H1 (cell line): ENCODE measurements at regions not wholly inside any gene's neighbourhood (a gene's known extent, or its start where the extent isn't known, plus 50 kb on each side); places are given as distances from the start of the nearest gene placed in this dataset.

Source experiments
- CBX8 ChIP-seq: fragments of 300-800, 300-1000 bp; sonication (generic); IDR thresholded peaks from 2 replicates; pipeline ENCODE4 v1.7.1; 2016; ENCODE audit warnings: low read depth, low read length, borderline replicate concordance
- CEBPB ChIP-seq: IDR thresholded peaks from 2 replicates; pipeline ENCODE4 v1.6.1; 2012; ENCODE audit warnings: low read depth, low read length
- EP300 ChIP-seq, 2 experiments: IDR thresholded peaks; 1 replicate in 1 of 2; 2 replicates in 1 of 2; pipeline ENCODE4 v1.6.1; 2011 to 2012; ENCODE audit warnings: low read depth in 2 of 2, low read length in 2 of 2, mild to moderate bottlenecking in 2 of 2, borderline replicate concordance in 1 of 2, inconsistent platforms in 1 of 2, moderate library complexity in 1 of 2
- EZH2 ChIP-seq: fragments of 200-600 bp; sonication (generic); IDR thresholded peaks from 2 replicates; pipeline ENCODE4 v1.7.1; 2012; ENCODE audit warnings: low read depth, mild to moderate bottlenecking, moderate library complexity, low read length, inconsistent platforms; ENCODE audit not compliant: severe bottlenecking
- POLR2A ChIP-seq, 2 experiments: IDR thresholded peaks; 1 replicate in 1 of 2; 2 replicates in 1 of 2; pipeline ENCODE4 v1.6.1; 2011; ENCODE audit warnings: low read depth in 2 of 2, low read length in 2 of 2, mild to moderate bottlenecking in 2 of 2; ENCODE audit errors: control extremely low read depth in 1 of 2
- POLR2AphosphoS5 ChIP-seq: IDR thresholded peaks from 2 replicates; pipeline ENCODE4 v1.6.1; 2011; ENCODE audit warnings: low read depth, low read length
- SIN3A ChIP-seq, 2 experiments: IDR thresholded peaks in 1 of 2; conservative IDR thresholded peaks in 1 of 2; 2 replicates each; pipeline ENCODE4 v1.6.1; 2011 to 2012; ENCODE audit warnings: low read length in 2 of 2, improper control_type of control experiment in 1 of 2, low read depth in 1 of 2, mild to moderate bottlenecking in 1 of 2
- SP1 ChIP-seq: IDR thresholded peaks from 2 replicates; pipeline ENCODE4 v1.6.1; 2011; ENCODE audit warnings: low read depth, low read length
- TCF12 ChIP-seq: IDR thresholded peaks from 2 replicates; pipeline ENCODE4 v1.6.1; 2011; ENCODE audit warnings: low read depth, mild to moderate bottlenecking, low read length
- TF ChIP-seq, protein P1 (sequence below), 3 experiments: IDR thresholded peaks; 1 replicate in 2 of 3; 2 replicates in 1 of 3; pipeline versions ENCODE4 v1.5.1 to v1.6.1; 2011; ENCODE audit warnings: low read length in 3 of 3, mild to moderate bottlenecking in 3 of 3, inconsistent platforms in 2 of 3, low read depth in 1 of 3, moderate library complexity in 1 of 3; ENCODE audit not compliant: insufficient read depth in 1 of 3; ENCODE audit errors: control extremely low read depth in 1 of 3
- TF ChIP-seq, protein P2 (sequence below): IDR thresholded peaks from 2 replicates; pipeline ENCODE4 v1.6.1; 2011; ENCODE audit warnings: low read depth, mild to moderate bottlenecking, low read length; ENCODE audit not compliant: insufficient read depth
- TF ChIP-seq, protein P3 (sequence below): IDR thresholded peaks from 2 replicates; pipeline ENCODE4 v1.6.1; 2012; ENCODE audit warnings: inconsistent platforms

DNA sequence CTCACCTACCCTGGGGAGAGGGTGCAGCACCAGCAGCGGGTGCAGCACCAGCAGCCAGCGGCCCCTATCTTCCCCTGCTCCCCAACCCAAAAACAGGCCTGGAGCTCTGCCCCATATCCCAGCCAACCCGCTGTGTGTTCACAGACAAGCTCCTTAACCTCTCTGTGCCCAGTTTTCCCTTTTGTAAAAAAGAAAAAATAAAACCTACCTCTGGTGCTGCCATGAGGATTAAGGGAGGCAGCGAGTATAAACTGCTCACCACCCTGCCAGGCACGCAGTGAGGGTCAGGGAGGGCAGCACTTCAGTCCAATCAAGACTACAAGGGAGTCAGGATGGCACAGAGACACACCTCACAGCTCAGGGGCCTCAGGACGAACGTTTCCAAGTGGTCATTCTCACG is 163.3 kb downstream of the NUP210 start:
- TF ChIP-seq, protein P1, sequence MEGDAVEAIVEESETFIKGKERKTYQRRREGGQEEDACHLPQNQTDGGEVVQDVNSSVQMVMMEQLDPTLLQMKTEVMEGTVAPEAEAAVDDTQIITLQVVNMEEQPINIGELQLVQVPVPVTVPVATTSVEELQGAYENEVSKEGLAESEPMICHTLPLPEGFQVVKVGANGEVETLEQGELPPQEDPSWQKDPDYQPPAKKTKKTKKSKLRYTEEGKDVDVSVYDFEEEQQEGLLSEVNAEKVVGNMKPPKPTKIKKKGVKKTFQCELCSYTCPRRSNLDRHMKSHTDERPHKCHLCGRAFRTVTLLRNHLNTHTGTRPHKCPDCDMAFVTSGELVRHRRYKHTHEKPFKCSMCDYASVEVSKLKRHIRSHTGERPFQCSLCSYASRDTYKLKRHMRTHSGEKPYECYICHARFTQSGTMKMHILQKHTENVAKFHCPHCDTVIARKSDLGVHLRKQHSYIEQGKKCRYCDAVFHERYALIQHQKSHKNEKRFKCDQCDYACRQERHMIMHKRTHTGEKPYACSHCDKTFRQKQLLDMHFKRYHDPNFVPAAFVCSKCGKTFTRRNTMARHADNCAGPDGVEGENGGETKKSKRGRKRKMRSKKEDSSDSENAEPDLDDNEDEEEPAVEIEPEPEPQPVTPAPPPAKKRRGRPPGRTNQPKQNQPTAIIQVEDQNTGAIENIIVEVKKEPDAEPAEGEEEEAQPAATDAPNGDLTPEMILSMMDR (IDR thresholded peaks at IDR 0.05; ENCODE audit: control extremely low read depth in 1 of 3, insufficient read depth in 1 of 3, low read depth in 1 of 3, low read length in 3 of 3) = no peak
- TF ChIP-seq POLR2A (IDR thresholded peaks at IDR 0.05; ENCODE audit: control extremely low read depth in 1 of 2, low read depth in 2 of 2, low read length in 2 of 2) (no peak), SP1 (no peak), SIN3A (conservative IDR thresholded peaks at IDR 0.05 in 1 of 2, IDR thresholded peaks at IDR 0.05 in 1 of 2; ENCODE audit: low read depth in 1 of 2, low read length in 2 of 2) (no peak), EZH2 (no peak), TCF12 (no peak), CEBPB (no peak), CBX8 (no peak), EP300 (IDR thresholded peaks at IDR 0.05; ENCODE audit: borderline replicate concordance in 1 of 2, low read depth in 2 of 2, low read length in 2 of 2) (no peak), POLR2AphosphoS5 (no peak)
- TF ChIP-seq, protein P2, sequence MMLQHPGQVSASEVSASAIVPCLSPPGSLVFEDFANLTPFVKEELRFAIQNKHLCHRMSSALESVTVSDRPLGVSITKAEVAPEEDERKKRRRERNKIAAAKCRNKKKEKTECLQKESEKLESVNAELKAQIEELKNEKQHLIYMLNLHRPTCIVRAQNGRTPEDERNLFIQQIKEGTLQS = no peak
- TF ChIP-seq, protein P3, sequence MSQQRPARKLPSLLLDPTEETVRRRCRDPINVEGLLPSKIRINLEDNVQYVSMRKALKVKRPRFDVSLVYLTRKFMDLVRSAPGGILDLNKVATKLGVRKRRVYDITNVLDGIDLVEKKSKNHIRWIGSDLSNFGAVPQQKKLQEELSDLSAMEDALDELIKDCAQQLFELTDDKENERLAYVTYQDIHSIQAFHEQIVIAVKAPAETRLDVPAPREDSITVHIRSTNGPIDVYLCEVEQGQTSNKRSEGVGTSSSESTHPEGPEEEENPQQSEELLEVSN = no peak
